Parathyroid adenoma (tissue), 2 donors: ENCODE measurements at regions not wholly inside any gene's neighbourhood (a gene's known extent, or its start where the extent isn't known, plus 50 kb on each side); places are given as distances from the start of the nearest gene placed in this dataset.

Experiments
- H2AFZ ChIP-seq: fragments of 300-600 bp; sonication (generic); one replicate; pipeline ENCODE4 v1.7.0; 2017; ENCODE audit warnings: antibody characterized with exemption, mild to moderate bottlenecking
- H3K27ac ChIP-seq: fragments of 300-600 bp; sonication (generic); one replicate; pipeline ENCODE4 v1.7.0; 2017
- H3K27me3 ChIP-seq: fragments of 300-600 bp; sonication (generic); one replicate; pipeline ENCODE4 v1.7.0; 2017; ENCODE audit warnings: low read length; ENCODE audit not compliant: control insufficient read depth, insufficient read depth
- H3K36me3 ChIP-seq: fragments of 300-600 bp; sonication (generic); one replicate; pipeline ENCODE4 v1.7.0; 2017; ENCODE audit warnings: low read length; ENCODE audit not compliant: control insufficient read depth, insufficient read depth
- H3K4me1 ChIP-seq: fragments of 300-600 bp; sonication (generic); one replicate; pipeline ENCODE4 v1.7.0; 2017; ENCODE audit warnings: control low read depth
- H3K4me2 ChIP-seq: fragments of 300-600 bp; sonication (generic); one replicate; pipeline ENCODE4 v1.7.0; 2017; ENCODE audit warnings: low read length
- H3K4me3 ChIP-seq: fragments of 300-600 bp; sonication (generic); one replicate; pipeline ENCODE4 v1.7.0; 2017; ENCODE audit warnings: low read depth, low read length
- H3K79me2 ChIP-seq: fragments of 300-600 bp; sonication (generic); one replicate; pipeline ENCODE4 v1.7.0; 2017; ENCODE audit warnings: control low read depth
- H3K9ac ChIP-seq: fragments of 300-600 bp; sonication (generic); one replicate; pipeline ENCODE4 v1.7.0; 2017; ENCODE audit warnings: mild to moderate bottlenecking
- H3K9me3 ChIP-seq: fragments of 300-600 bp; sonication (generic); one replicate; pipeline ENCODE4 v1.7.0; 2017; ENCODE audit warnings: low read length; ENCODE audit not compliant: control insufficient read depth
- CTCF ChIP-seq: fragments of 300-600 bp; sonication (generic); IDR thresholded peaks from one replicate; pipeline ENCODE4 v1.7.0; 2017; ENCODE audit warnings: antibody characterized with exemption, mild to moderate bottlenecking
- donor health status: primary hyperparathyroidism.

- Histone ChIP-seq H3K9ac (no peak overlapping the region), H3K27ac (no peak overlapping the region), H3K4me1 (no peaks in the 10 kb centered on the region), H3K36me3 (no peaks in the 10 kb centered on the region), H2AFZ (no peak overlapping the region), H3K4me3 (no peak overlapping the region), H3K79me2 (no peaks in the 10 kb centered on the region), H3K27me3 (no peaks in the 10 kb centered on the region), H3K9me3 (no peaks in the 10 kb centered on the region), H3K4me2 (no peak overlapping the region)
- TF ChIP-seq CTCF: no peak
Observed at GRCh38 chr22:47687346-47687655, 924.9 kb downstream of the TBC1D22A start.

- no peak overlapping the region for H2AFZ ChIP-seq
- no peak overlapping the region for H3K4me2 ChIP-seq
- no peaks in the 10 kb centered on the region for H3K4me1 ChIP-seq
- no peaks in the 10 kb centered on the region for H3K9me3 ChIP-seq
- no peak overlapping the region for H3K27ac ChIP-seq
- TF ChIP-seq CTCF: no peak
- no peaks in the 10 kb centered on the region for H3K27me3 ChIP-seq
- H3K36me3 ChIP-seq: no peaks in the 10 kb centered on the region
- no peak overlapping the region for H3K9ac ChIP-seq
- H3K4me3 ChIP-seq: no peak overlapping the region
- no peaks in the 10 kb centered on the region for H3K79me2 ChIP-seq
Observed at GRCh38 chr22:47686594-47687345, 924.3 kb downstream of the TBC1D22A start.

- no peak overlapping the region for H3K27ac ChIP-seq
- H3K4me2 ChIP-seq: no peak overlapping the region
- no peaks in the 10 kb centered on the region for H3K79me2 ChIP-seq
- no peak for TF ChIP-seq CTCF
- H2AFZ ChIP-seq: no peak overlapping the region
- no peaks in the 10 kb centered on the region for H3K9me3 ChIP-seq
- no peaks in the 10 kb centered on the region for H3K4me1 ChIP-seq
- H3K9ac ChIP-seq: no peak overlapping the region
- H3K4me3 ChIP-seq: no peak overlapping the region
- no peaks in the 10 kb centered on the region for H3K36me3 ChIP-seq
- no peaks in the 10 kb centered on the region for H3K27me3 ChIP-seq
Observed at GRCh38 chr22:47681411-47682165, 919.1 kb downstream of the TBC1D22A start.

- H3K4me3 ChIP-seq: no peak overlapping the region
- no peaks in the 10 kb centered on the region for H3K27me3 ChIP-seq
- H2AFZ ChIP-seq: no peak overlapping the region
- TF ChIP-seq CTCF: no peak
- H3K9ac ChIP-seq: no peak overlapping the region
- no peaks in the 10 kb centered on the region for H3K36me3 ChIP-seq
- no peaks in the 10 kb centered on the region for H3K79me2 ChIP-seq
- H3K27ac ChIP-seq: no peak overlapping the region
- no peaks in the 10 kb centered on the region for H3K9me3 ChIP-seq
- H3K4me1 ChIP-seq: no peaks in the 10 kb centered on the region
- no peak overlapping the region for H3K4me2 ChIP-seq
Observed at GRCh38 chr22:47678636-47679287, 916.3 kb downstream of the TBC1D22A start.
